RPMI8226 (cell line): ENCODE measurements at regions not wholly inside any gene's neighbourhood (a gene's known extent, or its start where the extent isn't known, plus 50 kb on each side); places are given as distances from the start of the nearest gene placed in this dataset.

ENCODE experiments used
- DNase-seq: peaks from one replicate; pipeline ENCODE4 v3.0.0-alpha.2; 2015

DNA sequence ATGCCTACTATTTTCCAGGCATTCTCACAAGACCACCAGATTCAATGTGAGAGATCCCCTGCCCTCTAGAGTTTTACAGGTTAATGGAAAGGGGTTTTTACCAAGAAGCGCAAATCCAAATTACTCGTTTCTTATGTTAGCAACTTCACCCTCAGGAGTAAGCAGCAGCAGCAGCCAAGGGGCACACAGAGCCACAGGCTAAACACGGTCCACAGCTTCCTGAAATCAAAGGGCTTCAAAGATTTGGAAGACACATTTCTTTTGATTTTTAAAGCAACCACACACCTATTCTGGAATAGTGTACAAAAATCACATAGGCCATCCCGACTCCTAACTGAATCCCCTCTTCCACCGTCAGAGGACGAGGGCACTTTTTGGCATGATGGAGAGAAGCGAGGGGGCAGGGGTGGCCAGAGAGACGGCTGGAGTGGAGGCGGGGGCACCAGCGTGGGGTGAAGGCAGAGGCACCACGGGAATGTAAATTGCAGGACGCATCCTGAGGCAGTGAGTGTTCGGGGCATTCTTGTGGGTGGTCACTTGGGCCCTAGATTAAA, 107.0 kb downstream of the ARF6 start:
- no peak for DNase-seq

DNA sequence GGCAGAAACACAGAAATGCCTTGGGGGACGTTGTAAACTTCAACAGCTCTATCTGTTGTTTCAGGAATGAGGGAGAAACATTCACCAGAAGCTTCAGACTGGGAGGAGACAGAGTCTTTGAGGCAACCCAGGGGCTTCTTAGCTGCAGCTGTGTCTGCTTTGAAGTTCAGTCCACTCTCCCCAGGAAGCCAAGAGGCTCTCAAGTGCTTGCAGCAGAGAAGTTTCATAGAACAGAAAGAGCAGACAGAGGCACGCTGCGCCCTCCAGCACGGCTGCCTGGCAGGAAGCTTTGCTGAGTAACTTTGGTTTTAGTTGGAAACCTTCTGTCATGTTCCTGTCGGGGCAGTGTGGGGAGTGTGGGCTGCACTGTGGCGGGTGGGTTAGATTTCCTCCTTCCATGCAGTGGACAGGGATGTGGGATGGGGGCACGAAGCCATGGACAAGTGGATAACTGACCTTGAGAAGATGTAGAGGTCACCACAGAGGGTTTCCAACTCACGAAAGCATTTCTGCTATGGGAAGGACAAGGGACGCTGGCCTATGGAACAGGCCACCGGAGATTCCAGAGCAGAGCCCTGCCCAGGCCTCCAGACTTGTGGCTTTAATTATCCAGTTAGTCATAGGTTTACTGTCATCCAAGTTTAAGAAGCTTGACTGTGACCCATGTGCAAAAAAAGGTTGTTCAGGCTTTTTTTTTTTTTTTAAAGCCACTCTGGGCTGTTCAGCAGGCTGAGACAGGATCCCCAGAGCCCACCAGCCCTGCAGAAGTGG, 107.7 kb downstream of the ARF6 start:
- DNase-seq, result peak; percentile 72

GRCh38 chr14:50001151-50001998, 108.5 kb downstream of the ARF6 start:
- peak; percentile 83 for DNase-seq

GRCh38 chr14:50001999-50002925, 109.4 kb downstream of the ARF6 start:
- DNase-seq, result peak; percentile 68

- no peak for DNase-seq
Observed at GRCh38 chr14:50002926-50003212, 110.0 kb downstream of the ARF6 start.

DNA sequence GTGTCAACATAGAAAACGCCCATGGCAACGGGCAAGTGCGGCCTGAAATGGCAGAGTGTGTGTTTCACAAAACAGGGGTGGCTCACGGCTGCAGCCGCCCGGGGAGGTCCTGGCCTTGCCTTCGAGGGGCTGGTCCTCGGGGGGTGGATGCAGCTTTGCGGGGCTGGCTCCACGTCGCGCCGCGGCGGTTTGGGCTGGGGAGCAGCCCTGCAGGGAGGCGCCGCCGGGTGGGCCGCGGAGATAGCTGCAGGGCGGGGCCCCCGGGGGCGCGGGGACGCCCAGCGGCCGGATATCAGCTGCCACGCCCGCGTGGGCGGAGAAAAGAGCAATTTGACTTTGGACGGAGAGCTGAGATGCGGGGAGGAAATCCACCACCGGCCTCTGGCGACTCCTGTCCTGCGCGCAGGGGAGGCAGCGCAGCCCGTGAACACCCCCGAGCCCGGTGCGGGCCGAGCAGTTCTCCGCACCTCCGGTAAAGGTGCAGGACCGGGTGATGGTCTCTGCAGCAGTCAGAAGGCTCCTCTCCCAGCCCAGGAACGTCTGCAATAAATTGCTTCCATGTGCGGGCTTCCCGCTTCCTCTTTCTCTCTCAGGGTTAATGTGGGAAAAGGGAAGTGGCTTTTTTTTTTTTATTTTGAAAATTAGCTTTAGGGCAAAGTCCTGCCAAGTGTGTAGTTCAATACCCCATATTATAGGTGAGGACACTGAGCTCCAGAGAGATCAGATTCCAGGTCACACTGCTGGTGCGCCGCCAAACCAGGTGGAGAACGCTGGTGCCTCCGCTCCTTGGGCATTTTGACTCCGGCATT, 110.5 kb downstream of the ARF6 start:
- peak; percentile 87 for DNase-seq

DNA sequence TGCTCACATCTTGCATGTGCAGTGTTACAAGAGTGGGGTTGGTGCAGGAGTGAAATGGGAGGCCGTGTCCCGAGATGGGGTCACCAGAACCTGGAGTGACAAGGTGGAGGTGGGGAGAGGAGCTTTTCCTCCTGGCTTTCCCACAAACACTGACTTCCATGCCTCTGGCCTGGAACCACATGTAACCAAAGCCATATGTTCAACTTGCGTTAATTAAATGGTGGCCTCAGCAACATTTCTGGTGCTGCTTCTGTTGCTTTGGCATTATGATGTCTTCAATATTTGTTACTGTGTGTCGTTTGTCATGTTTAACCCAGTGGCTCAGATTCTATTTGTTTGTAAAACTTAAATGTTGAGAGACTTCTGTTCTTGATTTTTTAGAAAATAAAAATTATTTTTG, 110.2 kb downstream of the VCPKMT start:
- DNase-seq, result no peak

DNA sequence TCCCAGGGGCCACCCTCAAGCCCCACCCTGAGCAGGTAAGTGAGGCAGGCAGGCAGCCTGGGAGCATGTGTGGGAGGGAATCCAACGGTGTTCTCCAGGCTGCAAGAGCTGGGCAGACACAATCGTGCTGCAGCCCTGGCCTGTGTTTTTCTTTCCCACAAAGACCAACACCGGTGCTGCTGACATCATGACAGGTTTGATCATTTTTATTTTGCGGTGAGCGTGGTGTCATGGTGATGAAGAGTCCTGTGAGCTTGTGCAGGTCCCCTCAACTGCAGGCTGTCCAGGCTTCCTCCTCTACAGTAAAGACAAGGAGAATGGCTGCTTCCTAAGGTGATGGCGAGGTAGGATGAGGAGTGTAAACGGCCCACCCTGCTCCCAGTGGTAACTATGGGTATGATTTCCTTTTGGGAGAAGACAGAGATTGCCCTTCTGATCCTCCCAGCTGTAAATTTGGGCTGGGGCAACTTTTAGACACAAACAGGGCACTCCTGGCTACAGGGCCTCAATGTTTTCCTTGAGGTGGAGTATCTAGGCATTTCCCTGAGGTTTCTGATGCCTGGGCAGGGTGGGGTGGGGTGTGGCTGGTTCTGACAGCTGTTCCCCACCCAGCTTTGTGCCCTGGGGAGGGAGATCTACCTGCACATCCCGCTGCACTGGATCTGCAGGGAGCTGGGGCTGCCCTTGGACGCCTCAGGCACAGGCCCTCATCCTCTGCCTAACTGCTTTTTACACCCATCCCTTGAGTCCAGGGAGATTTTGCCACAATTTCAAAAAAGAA, 109.1 kb downstream of the VCPKMT start:
- no peak for DNase-seq

GRCh38 chr14:50008562-50008961, 107.8 kb downstream of the VCPKMT start:
- DNase-seq, result peak; percentile 55

- peak; percentile 19 for DNase-seq
Observed at GRCh38 chr14:50008974-50009373, 107.4 kb downstream of the VCPKMT start.

DNA sequence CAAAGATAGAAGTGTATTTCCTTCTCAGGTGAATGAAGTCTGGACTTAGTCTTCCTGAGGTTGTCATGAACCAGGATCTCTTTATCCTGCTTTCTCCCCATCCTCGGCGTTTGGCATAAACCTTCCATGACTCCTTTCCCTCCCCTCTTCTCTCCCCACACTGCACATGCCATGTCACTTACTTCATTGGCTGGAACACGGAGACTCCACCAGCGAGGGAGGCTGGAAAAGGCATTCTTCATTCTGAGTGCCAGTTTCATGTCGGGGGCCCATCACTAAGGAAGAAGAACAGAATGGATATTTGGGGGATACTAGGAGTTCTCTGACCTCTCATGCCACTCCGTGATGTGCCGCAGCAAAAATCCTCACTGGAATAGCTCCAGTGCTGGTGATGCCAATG, 105.6 kb downstream of the VCPKMT start:
- DNase-seq, result no peak

- DNase-seq, result no peak
Observed at GRCh38 chr14:50011242-50011641, 105.1 kb downstream of the VCPKMT start.

DNA sequence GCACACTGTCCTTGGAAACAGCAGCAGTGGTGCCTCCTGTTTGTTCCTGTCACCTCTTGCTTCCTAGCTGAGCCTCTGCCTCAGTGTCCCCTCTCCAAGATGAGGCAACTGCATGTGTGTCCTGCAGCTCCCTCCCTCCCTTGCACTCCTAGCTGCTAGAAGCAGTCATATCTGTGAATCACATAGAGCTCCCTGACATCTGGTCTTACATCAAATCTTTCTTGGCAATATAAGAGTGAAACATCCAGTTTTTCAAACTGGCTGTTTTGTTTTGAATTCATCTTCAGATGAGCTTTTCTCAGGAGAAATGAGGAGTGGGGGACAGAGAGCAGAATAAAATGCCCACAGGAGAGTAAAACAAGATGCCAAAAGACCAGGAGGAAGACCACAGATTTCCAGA, 103.7 kb downstream of the VCPKMT start:
- no peak for DNase-seq

DNA sequence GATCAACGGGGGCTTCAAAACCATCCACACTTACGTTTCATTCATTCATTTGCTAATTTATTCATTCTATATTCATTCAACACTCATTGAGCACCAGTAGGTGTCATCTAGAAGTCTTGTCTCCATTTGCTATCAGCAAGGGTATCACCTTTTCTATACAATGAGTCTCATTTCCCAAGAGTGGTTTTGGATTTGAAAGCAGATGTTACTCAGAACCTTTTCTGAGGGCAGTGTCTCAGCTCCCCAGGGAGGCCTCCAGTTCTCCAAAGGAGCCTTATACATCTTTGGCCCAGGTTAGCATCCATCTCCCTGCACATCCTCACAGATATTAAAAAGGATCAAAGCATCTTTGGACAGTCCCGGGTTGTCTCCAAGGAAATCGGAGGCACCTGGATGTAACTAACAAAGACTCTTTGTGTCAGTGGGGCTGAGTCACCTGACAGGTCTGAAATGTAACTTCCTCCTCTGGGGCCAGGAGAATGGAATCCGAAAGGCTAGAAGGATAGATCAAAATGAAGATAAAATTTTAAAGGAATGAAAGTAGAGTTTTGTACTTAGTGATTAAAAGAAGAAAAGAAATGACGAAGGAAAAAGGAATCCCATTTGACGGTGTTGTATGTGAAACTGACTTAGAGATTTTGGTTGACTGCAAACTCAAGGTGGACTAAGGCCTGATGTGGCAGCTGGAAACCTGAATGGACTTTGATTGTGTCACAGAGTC, 103.0 kb downstream of the VCPKMT start:
- DNase-seq, result no peak

- no peak for DNase-seq
Observed at GRCh38 chr14:50013934-50014333, 102.4 kb downstream of the VCPKMT start.

- no peak for DNase-seq
Observed at GRCh38 chr14:50014809-50015430, 101.5 kb downstream of the VCPKMT start.

DNA sequence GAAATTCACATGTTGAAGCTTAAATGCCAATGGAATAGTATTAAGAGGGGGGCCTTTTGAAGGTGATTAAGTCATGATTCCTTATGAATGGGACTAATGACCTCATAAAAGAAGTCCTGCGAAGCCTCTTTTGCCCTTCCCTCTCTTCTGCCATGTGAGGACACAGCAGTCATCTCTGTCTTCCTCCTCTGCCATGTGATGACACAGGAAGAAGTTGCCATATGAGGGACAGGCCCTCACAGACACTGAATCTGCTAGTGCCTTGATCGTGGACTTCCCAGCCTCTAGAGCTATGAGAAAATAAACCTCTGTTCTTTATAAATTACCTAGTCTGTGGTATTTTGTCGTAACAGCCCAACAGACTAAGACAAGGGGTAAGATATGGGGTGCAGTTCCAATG, 100.7 kb downstream of the VCPKMT start:
- DNase-seq, result no peak

DNA sequence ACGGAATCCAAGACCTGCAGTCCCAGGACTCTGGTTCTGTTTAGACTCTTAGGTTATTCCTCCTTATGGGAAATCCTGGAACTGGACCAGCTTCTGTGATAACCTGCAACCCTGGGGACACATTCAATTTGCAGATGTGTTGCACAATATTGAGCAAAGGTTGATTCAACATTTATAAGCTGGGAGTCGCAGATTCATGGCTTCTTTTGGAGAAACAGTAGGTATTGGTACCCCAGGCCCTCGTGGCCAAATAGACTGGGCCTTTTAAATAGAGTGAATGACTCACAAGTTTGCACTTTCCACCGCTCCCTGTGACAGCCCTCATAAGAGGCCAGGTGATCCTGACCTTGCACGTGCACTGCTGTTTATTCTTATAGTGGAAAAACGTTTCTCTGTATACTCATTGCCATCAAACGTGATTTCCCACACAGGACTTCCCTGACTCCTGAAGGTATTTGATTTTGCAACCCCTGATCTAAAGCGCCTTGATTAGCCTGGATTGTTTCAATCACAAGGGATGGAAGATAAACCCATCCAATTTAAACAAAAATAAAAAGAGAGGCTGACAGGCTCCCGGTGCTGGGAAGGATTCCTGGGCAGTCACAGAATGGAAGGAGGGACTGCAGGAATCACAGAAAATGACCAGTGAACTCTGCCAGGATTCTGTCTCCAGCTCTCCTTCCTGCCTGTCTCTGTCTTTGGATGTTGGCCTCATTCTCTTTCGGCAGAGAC, 98.0 kb downstream of the VCPKMT start:
- DNase-seq, result no peak

DNA sequence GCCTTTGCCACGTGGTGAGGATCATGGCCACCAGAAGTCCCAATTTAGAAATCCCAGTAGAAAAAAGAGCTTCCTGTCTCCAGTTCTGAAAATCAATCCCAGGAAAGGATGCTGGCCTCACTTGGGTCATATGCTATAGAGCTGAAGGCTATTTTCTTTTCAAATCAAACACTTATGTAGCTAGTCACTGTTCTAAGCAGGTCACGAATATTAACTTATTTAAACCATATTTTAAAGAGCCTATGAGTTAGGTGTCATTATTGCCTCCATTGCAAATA, 97.5 kb downstream of the VCPKMT start:
- DNase-seq, result no peak

GRCh38 chr14:50020184-50020583, 96.2 kb downstream of the VCPKMT start:
- no peak for DNase-seq
